Small intestine (tissue), 7 donors: ENCODE measurements at regions not wholly inside any gene's neighbourhood (a gene's known extent, or its start where the extent isn't known, plus 50 kb on each side); places are given as distances from the start of the nearest gene placed in this dataset.

Experiments used
- DNase-seq, 2 donors: peaks; one replicate each; pipeline versions ENCODE4 v3.0.0 to v3.0.0-alpha.2; 2013
- FAIRE-seq: peaks from 2 replicates; lab custom pipeline; 2012; peaks lifted over from hg19 to GRCh38; lab: Jason Lieb, UNC
- H3K27ac ChIP-seq, 3 donors: one replicate each; pipeline ENCODE4 v1.5.1; 2013; ENCODE audit warnings: low read length in 2 of 3, mild to moderate bottlenecking in 2 of 3, control low read depth in 1 of 3, inconsistent platforms in 1 of 3, low read depth in 1 of 3, moderate library complexity in 1 of 3
- H3K27me3 ChIP-seq, 3 donors: one replicate each; pipeline ENCODE4 v1.6.1; 2013; ENCODE audit warnings: low read length in 3 of 3, inconsistent platforms in 1 of 3; ENCODE audit not compliant: control insufficient read depth in 3 of 3, insufficient read depth in 3 of 3
- H3K36me3 ChIP-seq, 3 donors: one replicate each; pipeline ENCODE4 v1.6.1; 2013; ENCODE audit warnings: low read length in 3 of 3, inconsistent platforms in 1 of 3, low read depth in 1 of 3, mild to moderate bottlenecking in 1 of 3, moderate library complexity in 1 of 3; ENCODE audit not compliant: control insufficient read depth in 3 of 3, insufficient read depth in 2 of 3
- H3K4me1 ChIP-seq, 3 donors: one replicate each; pipeline ENCODE4 v1.6.1; 2013; ENCODE audit warnings: low read length in 2 of 3, inconsistent platforms in 1 of 3, low read depth in 1 of 3, mild to moderate bottlenecking in 1 of 3, moderate library complexity in 1 of 3; ENCODE audit not compliant: control insufficient read depth in 3 of 3, insufficient read depth in 2 of 3
- H3K4me3 ChIP-seq, 3 donors: one replicate each; pipeline ENCODE4 v1.5.1; 2013; ENCODE audit warnings: low read length in 3 of 3, control low read depth in 1 of 3, inconsistent platforms in 1 of 3, low read depth in 1 of 3, mild to moderate bottlenecking in 1 of 3, moderate library complexity in 1 of 3
- H3K9me3 ChIP-seq, 2 donors: one replicate each; pipeline ENCODE4 v1.6.1; 2013; ENCODE audit warnings: low read depth in 1 of 2, low read length in 1 of 2; ENCODE audit not compliant: control insufficient read depth in 2 of 2, insufficient read depth in 1 of 2
- WGBS, 3 donors: extraction: QIAGEN DNeasy Blood & Tissue Kit; methylation state at CpG; one replicate each; pipeline ENCODE4 v1.1.7; 2013; 5-methylcytosine and 5-hydroxymethylcytosine counted together
- donor health status: healthy with polysubstance abuse.
- donor health status: control.
- donor health status: control.
- donor health status: Bipolar disorder and iron deficiency.
- donor health status: healthy.

DNA sequence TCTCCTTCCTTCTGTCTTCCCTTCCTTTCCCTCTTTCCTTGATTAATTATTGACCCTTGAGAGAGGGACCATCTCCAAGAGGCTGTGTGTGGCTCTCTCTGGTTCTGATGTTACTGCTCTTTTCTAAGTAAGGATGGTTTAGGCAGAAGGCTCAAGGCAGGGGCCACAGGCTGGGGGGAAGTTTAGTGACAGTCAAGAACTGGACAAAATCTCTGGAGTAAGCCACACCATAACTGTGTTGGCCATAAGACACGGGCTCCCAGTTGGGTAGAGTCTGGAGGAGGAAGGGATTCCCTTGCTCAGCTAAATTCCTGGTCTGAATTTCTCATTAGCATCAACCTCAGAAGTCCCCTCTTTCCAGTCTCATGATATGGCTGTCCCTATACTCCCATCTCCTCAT, 74.7 kb downstream of the BUD13 start:
- Histone ChIP-seq H3K4me3 (no peak overlapping the region), H3K9me3 (no peaks in the 10 kb centered on the region), H3K27ac (no peak overlapping the region), H3K36me3 (no peaks in the 10 kb centered on the region), H3K27me3 (peaks cover 0 to 4% (median 0%) of the 10 kb centered on the region in 3 donors), H3K4me1 (no peaks in the 10 kb centered on the region)
- WGBS, 3 donors, result 33 to 75% (median 60%) methylated on average over 1 of the region's 1 CpG
- FAIRE-seq (no peak), DNase-seq (no peak)

DNA sequence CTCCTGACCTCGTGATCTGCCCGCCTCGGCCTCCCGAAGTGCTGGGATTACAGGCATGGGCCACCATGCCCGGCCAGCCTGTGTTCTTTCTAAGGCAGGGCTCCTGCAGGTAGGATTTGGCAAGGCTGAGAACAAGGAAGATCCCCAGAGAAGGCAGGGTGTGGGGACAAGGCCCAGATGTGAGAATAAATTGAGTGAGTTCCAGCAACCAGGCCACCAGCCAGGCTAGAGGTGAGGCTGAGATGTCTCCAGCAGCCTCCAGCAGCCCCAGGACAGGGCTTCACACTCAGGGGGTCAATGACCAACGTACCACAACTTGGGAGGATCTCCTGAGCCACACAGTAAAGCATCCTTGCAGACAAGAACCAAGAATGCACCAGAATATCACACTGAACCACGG, 75.1 kb downstream of the BUD13 start:
- Histone ChIP-seq H3K27ac (no peak overlapping the region), H3K9me3 (no peaks in the 10 kb centered on the region), H3K27me3 (peaks cover 0 to 4% (median 0%) of the 10 kb centered on the region in 3 donors), H3K4me3 (no peak overlapping the region), H3K36me3 (no peaks in the 10 kb centered on the region), H3K4me1 (no peaks in the 10 kb centered on the region)
- FAIRE-seq (no peak), DNase-seq (no peak)
- 74 to 87% (median 77%) methylated on average over 7 of the region's 7 CpGs for WGBS, 3 donors

DNA sequence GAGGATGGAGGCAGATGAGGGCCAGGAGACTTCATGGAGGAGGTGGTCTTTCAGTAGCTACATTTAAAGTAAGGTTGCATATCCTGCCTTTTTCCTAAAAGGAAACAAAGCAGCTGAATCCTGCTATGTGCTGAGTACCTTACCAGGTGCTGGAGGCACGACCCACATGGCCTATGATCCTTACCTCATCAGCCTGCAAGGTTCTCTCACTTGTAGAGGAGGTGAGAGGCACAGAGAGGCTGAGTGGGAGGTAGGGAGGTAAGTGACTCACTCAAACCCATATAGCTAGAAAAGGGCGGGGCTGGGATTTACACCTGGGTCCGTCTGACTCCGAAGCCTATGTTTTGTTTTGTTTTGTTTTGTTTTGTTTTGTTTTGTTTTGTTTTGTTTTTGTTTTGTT, 75.8 kb downstream of the BUD13 start:
- Histone ChIP-seq H3K27ac (no peak overlapping the region), H3K9me3 (no peaks in the 10 kb centered on the region), H3K36me3 (no peaks in the 10 kb centered on the region), H3K27me3 (peaks cover 0 to 4% (median 0%) of the 10 kb centered on the region in 3 donors), H3K4me3 (no peak overlapping the region), H3K4me1 (no peaks in the 10 kb centered on the region)
- DNase-seq (peak; percentile 16 to 46), FAIRE-seq (no peak)
- WGBS, 3 donors, result 18 to 50% (median 21%) methylated on average over 4 of the region's 4 CpGs

DNA sequence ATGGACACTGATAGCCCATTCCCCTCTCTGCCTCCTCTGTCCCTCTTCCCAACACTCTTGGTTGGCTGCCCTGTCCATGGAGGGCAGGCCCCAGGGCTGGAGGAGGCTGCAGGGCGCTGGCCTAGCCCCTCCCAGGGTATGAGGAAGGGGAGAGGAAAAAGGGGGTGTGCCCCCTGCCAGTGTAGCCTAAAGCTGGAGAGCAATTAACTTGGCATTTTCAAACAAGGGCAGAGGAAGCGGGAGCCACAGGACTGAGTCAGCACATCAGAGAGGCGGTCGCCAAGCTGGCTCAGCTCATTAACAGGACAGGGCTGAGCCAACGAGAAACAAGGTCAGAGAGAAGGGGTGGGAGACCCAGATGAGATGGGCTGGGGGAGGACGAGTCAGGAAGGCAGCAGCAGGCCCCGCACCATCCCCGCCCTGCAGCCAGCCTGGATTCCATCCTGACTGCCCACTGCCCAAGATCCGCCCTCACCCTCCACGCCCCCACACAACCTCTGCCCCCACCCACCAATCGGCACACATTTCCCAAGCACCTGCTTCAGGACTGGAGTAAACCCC, 76.3 kb downstream of the BUD13 start:
- FAIRE-seq (no peak), DNase-seq (no peak)
- no peak overlapping the region for H3K4me3 ChIP-seq
- peaks cover 0 to 3% (median 0%) of the 10 kb centered on the region in 3 donors for H3K27me3 ChIP-seq
- no peaks in the 10 kb centered on the region for H3K4me1 ChIP-seq
- WGBS, 3 donors, result 37 to 49% (median 48%) methylated on average over 10 to 11 of the region's 11 CpGs
- no peak overlapping the region for H3K27ac ChIP-seq
- no peaks in the 10 kb centered on the region for H3K36me3 ChIP-seq
- H3K9me3 ChIP-seq, result no peaks in the 10 kb centered on the region

DNA sequence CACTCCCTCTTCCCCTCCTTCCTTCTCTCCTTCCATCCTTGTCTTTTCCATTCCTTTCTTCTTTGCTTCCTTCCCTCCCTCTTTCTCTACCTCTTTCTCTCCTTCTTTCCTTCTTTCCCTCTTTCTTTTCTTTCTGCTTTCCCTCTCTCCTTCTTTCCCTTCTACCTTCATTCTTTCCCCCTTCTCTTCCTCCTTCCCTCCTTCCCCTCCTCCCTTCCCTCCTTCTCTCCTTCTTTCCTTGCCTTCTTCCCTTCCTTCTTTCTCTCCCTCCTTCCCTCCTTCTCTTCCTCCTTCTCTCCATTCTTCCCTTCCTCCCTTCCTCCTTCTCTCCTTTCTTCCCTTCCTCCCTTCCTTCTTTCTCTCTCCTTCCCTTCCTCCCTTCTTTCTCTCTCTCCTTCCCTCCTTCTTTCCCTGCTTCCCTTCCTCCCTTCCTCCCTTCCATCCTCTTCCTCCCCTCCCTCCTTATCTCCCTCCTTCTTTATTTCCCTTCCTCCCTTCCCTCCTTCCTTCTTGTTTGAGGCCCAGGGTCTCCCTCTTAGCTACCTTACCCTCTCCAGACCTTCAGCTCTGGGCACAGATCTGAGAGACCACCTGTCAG, 77.0 kb downstream of the BUD13 start:
- Histone ChIP-seq H3K27me3 (no peaks in the 10 kb centered on the region), H3K4me3 (no peak overlapping the region), H3K27ac (no peak overlapping the region), H3K4me1 (no peaks in the 10 kb centered on the region), H3K9me3 (no peaks in the 10 kb centered on the region), H3K36me3 (no peaks in the 10 kb centered on the region)
- DNase-seq (no peak), FAIRE-seq (no peak)

DNA sequence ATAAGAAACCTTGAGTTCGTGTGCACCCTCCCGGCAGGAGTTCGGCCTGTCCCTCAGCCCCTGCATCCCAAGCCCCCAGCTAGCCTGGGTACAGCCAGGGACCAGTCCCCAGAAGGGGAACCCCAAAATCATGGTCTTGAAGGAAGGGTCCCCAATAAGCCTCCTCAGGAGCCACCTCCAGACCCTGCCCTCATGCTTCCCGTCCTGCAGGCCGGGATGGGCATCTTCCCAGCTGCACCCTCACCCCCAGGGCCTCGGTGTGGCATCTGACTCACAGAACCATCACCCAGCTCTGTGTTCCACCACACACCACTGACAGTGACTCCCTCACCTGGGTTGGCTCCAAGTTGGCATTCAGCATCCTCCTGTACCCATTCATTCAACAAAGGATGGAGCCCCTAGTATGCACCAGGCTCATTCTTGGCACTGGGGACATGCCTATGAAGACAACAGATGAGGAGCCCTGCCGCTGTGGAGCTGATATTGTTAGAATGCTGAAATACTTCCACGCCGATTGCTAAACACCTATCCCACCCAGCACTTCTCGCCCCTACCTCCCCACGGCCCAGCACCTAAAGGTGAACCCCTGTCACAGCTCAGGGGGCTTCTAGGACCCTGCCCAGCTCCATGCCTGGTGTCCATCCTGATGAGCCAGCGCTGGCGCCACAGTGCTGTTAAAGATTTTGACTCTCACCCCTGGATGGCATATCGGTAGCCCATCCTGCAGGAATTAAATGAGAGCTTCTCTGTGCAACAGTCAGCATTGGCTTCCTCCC, 77.8 kb downstream of the BUD13 start:
- no peak overlapping the region for H3K27ac ChIP-seq
- no peak overlapping the region for H3K4me3 ChIP-seq
- no peaks in the 10 kb centered on the region for H3K36me3 ChIP-seq
- FAIRE-seq (no peak), DNase-seq (no peak)
- H3K4me1 ChIP-seq, result no peaks in the 10 kb centered on the region
- no peaks in the 10 kb centered on the region for H3K27me3 ChIP-seq
- H3K9me3 ChIP-seq, result no peaks in the 10 kb centered on the region
- WGBS, 3 donors, result 83 to 90% (median 88%) methylated on average over 14 of the region's 14 CpGs

DNA sequence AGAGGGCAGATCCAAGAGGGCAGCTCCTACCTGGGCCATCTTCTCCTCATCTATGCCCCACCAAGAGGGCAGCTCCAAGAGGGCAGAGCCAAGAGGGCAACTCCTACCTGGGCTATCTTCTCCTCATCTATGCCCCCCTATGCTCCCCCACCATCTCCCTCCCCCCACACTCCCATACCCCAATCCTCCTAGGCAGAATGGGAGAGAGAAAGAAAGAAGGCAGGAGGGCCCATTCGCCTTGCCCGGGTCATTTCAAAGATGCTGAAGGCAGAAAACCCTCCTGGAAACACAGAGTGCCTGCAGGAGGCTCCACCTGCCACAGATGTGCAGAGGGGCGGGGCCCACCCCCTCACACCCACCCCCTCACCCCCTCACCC, 78.5 kb downstream of the BUD13 start:
- WGBS, 3 donors, result 60 to 78% (median 64%) methylated on average over 3 of the region's 3 CpGs
- FAIRE-seq (no peak), DNase-seq (no peak)
- H3K4me3 ChIP-seq, result no peak overlapping the region
- H3K9me3 ChIP-seq, result no peaks in the 10 kb centered on the region
- H3K36me3 ChIP-seq, result no peaks in the 10 kb centered on the region
- no peaks in the 10 kb centered on the region for H3K27me3 ChIP-seq
- H3K27ac ChIP-seq, result no peak overlapping the region
- H3K4me1 ChIP-seq, result no peaks in the 10 kb centered on the region

DNA sequence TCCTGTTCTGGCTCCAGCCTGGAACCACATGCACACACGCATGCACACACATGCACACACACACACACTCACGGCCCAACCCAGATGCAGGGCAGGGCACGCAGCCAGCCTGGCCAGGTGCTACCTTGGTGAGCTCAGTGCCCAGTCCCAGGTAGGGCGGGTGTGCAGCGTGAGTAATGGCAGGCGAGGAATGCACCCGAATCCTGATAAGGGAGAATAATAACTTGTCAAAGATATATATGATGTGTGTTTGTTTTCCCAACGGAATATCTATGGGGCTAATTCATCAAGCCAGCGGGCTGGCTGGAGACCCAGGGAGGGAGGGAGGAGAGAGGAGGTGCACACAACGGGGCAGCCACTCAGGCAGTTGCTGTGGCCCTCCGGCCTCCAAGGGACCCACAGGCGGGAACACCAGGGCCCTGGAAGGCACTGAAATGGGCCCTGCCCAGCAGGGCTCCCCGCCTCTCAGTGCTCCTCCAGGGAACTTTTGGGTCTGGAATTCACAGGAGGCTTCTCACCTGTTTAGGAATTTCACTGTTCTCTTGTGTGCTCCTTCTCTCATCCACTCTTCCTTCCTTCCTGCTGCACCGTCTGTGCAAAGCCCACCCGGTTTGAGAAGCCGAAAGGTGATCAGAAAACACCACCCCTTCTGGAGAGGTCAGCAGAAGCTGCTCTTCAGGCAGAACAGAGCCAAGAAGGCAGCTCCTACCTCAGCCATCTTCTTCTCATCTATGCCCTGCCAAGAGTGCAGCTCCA, 79.0 kb downstream of the BUD13 start:
- Histone ChIP-seq H3K27ac (no peak overlapping the region), H3K9me3 (no peaks in the 10 kb centered on the region), H3K27me3 (no peaks in the 10 kb centered on the region), H3K36me3 (no peaks in the 10 kb centered on the region), H3K4me1 (no peaks in the 10 kb centered on the region), H3K4me3 (no peak overlapping the region)
- FAIRE-seq, result no peak
- 13 to 51% (median 39%) methylated on average over 16 of the region's 16 CpGs for WGBS, 3 donors
- peak; percentile 41 to 92 for DNase-seq
